ENCODE measurements at regions not wholly inside any gene's neighbourhood (a gene's known extent, or its start where the extent isn't known, plus 50 kb on each side); places are given as distances from the start of the nearest gene placed in this dataset.

DNA sequence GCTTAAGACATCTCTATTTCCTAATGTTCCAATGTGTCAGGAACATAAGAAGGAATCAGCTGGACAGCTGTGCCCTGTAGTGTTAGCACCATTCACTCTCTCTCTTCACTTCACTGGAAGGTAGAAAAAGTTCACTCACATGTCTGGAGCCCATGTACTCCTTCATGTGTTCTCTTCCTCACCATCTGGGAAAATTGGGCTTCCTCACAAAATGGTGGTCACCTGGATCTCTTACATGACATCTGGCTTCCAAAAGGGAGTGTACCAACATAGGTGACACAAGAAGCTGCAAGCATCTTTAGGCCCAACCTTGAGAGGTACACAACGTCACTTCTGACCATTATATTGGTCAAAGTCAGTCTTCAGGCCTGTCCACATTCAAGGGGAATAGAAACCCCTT lies 882.6 kb downstream of the LTN1 start:
- no peaks in the 10 kb centered on the region for H3K27me3 Mint-ChIP-seq (ENCODE audit: insufficient read depth, unreplicated experiment)
- TF ChIP-seq, protein P1, sequence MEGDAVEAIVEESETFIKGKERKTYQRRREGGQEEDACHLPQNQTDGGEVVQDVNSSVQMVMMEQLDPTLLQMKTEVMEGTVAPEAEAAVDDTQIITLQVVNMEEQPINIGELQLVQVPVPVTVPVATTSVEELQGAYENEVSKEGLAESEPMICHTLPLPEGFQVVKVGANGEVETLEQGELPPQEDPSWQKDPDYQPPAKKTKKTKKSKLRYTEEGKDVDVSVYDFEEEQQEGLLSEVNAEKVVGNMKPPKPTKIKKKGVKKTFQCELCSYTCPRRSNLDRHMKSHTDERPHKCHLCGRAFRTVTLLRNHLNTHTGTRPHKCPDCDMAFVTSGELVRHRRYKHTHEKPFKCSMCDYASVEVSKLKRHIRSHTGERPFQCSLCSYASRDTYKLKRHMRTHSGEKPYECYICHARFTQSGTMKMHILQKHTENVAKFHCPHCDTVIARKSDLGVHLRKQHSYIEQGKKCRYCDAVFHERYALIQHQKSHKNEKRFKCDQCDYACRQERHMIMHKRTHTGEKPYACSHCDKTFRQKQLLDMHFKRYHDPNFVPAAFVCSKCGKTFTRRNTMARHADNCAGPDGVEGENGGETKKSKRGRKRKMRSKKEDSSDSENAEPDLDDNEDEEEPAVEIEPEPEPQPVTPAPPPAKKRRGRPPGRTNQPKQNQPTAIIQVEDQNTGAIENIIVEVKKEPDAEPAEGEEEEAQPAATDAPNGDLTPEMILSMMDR (IDR thresholded peaks at IDR 0.05; ENCODE audit: insufficient read depth in 1 of 2, low read depth in 1 of 2, low read length in 1 of 2, severe bottlenecking in 1 of 2, unreplicated experiment in 1 of 2) = no peak
- no peaks in the 10 kb centered on the region for H3K27me3 ChIP-seq (replicated peaks; ENCODE audit: control insufficient read depth, insufficient read depth, low read length)
- ChIA-PET CTCF (no interaction called here), POLR2A (no interaction called here)
- H3K4me3 ChIP-seq (ENCODE audit: low read depth, low read length) = no peak overlapping the region
- DNase-seq = no peak
- peaks cover 14% of the 10 kb centered on the region for H3K4me1 Mint-ChIP-seq (ENCODE audit: low read depth, unreplicated experiment)
- H3K4me1 ChIP-seq = peaks cover 12% of the 10 kb centered on the region
- no peaks in the 10 kb centered on the region for H3K9me3 ChIP-seq
- H3K9me3 Mint-ChIP-seq (ENCODE audit: unreplicated experiment) = no peaks in the 10 kb centered on the region
- H3K4me3 Mint-ChIP-seq (ENCODE audit: unreplicated experiment) = no peak overlapping the region
- BruUV-seq (replicated peaks) = no TSS peak
- H3K27ac Mint-ChIP-seq (ENCODE audit: unreplicated experiment) = no peak overlapping the region
- H3K36me3 ChIP-seq (ENCODE audit: control insufficient read depth, insufficient read depth, low read length) = no peaks in the 10 kb centered on the region
- intact Hi-C loops (cut with micrococcal nuclease; ENCODE audit: unreplicated experiment) = no loop called here
- H3K36me3 Mint-ChIP-seq (ENCODE audit: insufficient read depth, unreplicated experiment) = no peaks in the 10 kb centered on the region

DNA sequence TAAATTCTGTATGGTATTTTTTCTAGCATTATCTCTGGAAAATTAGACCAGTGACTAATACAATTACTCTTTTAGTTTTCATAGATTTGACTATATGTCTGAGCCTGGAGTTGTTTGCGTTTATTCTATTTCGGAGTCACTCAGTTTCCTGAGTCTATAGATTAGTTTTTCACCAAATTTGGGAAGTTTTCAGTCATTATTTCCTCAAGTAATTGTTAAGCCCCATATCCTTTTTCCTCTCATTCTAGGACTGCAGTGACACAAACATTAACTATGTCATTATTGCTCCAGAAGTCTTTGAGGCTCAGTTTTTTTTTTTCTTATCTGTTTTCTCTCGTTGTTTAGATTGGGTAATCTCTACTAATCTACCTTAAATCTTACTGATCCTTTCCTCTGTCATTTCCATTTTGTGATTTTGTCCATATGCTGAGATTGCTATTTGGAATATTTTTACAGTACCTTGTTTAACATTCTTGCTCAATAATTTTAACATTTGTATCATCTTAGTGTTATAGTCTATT lies 886.2 kb downstream of the LTN1 start:
- Mint-ChIP-seq H3K27me3 (ENCODE audit: insufficient read depth, unreplicated experiment) (no peaks in the 10 kb centered on the region), H3K36me3 (ENCODE audit: insufficient read depth, unreplicated experiment) (no peaks in the 10 kb centered on the region), H3K27ac (ENCODE audit: unreplicated experiment) (no peak overlapping the region), H3K4me3 (ENCODE audit: unreplicated experiment) (no peak overlapping the region), H3K9me3 (ENCODE audit: unreplicated experiment) (no peaks in the 10 kb centered on the region), H3K4me1 (ENCODE audit: low read depth, unreplicated experiment) (peaks cover 23% of the 10 kb centered on the region)
- CTCF ChIA-PET = no interaction called here
- no peaks in the 10 kb centered on the region for H3K27me3 ChIP-seq (replicated peaks; ENCODE audit: control insufficient read depth, insufficient read depth, low read length)
- DNase-seq = no peak
- TF ChIP-seq, protein P1 (IDR thresholded peaks at IDR 0.05; ENCODE audit: insufficient read depth in 1 of 2, low read depth in 1 of 2, low read length in 1 of 2, severe bottlenecking in 1 of 2, unreplicated experiment in 1 of 2) = no peak
- H3K36me3 ChIP-seq (ENCODE audit: control insufficient read depth, insufficient read depth, low read length) = no peaks in the 10 kb centered on the region
- POLR2A ChIA-PET = no interaction called here
- H3K4me3 ChIP-seq (ENCODE audit: low read depth, low read length) = no peak overlapping the region
- intact Hi-C loops (cut with micrococcal nuclease; ENCODE audit: unreplicated experiment) = loop anchor here (2.0 kb wide), 1 partner anchor 16 kb away; no protein-coding TSS in a partner anchor
- no TSS peak for BruUV-seq (replicated peaks)
- H3K9me3 ChIP-seq = no peaks in the 10 kb centered on the region
- peaks cover 12% of the 10 kb centered on the region for H3K4me1 ChIP-seq

DNA sequence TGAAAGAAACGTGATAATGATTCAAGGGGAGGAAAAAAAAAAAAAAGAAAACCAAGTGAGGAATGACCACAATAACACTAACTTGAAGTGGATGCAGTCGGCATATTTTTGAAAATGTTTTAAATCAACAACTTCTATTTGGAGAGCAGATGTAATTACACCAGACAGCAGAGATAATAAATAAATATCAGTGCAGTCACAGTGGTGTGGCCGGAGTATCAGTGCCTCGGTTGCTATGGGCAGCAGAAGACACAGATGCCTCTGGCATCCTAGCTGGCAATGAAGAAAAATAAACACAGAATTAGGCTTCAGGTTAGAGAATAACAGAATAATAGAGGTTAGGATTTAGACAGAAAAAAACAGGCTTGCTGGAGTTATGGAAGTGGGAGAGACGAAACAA lies 888.3 kb downstream of the LTN1 start:
- TF ChIP-seq, protein P1 (IDR thresholded peaks at IDR 0.05; ENCODE audit: insufficient read depth in 1 of 2, low read depth in 1 of 2, low read length in 1 of 2, severe bottlenecking in 1 of 2, unreplicated experiment in 1 of 2) = no peak
- no peak overlapping the region for H3K4me3 ChIP-seq (ENCODE audit: low read depth, low read length)
- no peaks in the 10 kb centered on the region for H3K36me3 ChIP-seq (ENCODE audit: control insufficient read depth, insufficient read depth, low read length)
- no peaks in the 10 kb centered on the region for H3K27me3 ChIP-seq (replicated peaks; ENCODE audit: control insufficient read depth, insufficient read depth, low read length)
- H3K4me1 Mint-ChIP-seq (ENCODE audit: low read depth, unreplicated experiment) = peaks cover 23% of the 10 kb centered on the region
- H3K27me3 Mint-ChIP-seq (ENCODE audit: insufficient read depth, unreplicated experiment) = no peaks in the 10 kb centered on the region
- H3K9me3 ChIP-seq = no peaks in the 10 kb centered on the region
- no peak for DNase-seq
- no peak overlapping the region for H3K27ac Mint-ChIP-seq (ENCODE audit: unreplicated experiment)
- intact Hi-C loops (cut with micrococcal nuclease; ENCODE audit: unreplicated experiment) = no loop called here
- ChIA-PET CTCF (no interaction called here), POLR2A (no interaction called here)
- H3K4me3 Mint-ChIP-seq (ENCODE audit: unreplicated experiment) = no peak overlapping the region
- no peaks in the 10 kb centered on the region for H3K36me3 Mint-ChIP-seq (ENCODE audit: insufficient read depth, unreplicated experiment)
- H3K4me1 ChIP-seq = peaks cover 12% of the 10 kb centered on the region
- BruUV-seq (replicated peaks) = no TSS peak
- H3K9me3 Mint-ChIP-seq (ENCODE audit: unreplicated experiment) = no peaks in the 10 kb centered on the region

Data from Caco-2 (cell line).